BE2C (cell line): ENCODE measurements at regions not wholly inside any gene's neighbourhood (a gene's known extent, or its start where the extent isn't known, plus 50 kb on each side); places are given as distances from the start of the nearest gene placed in this dataset.

Experiments used
- DNase-seq: peaks from one replicate; pipeline ENCODE4 v3.0.0-alpha.2; 2020
- H3K27me3 ChIP-seq: fragments of 250-450 bp; sonication (Bioruptor Pico); 2 replicates; pipeline ENCODE4 v1.5.1; 2020; ENCODE audit warnings: mild to moderate bottlenecking
- H3K36me3 ChIP-seq: fragments of 250-450 bp; sonication (Bioruptor Pico); 2 replicates; pipeline ENCODE4 v1.5.1; 2020; ENCODE audit warnings: mild to moderate bottlenecking
- H3K4me1 ChIP-seq: fragments of 250-450 bp; sonication (Bioruptor Pico); 2 replicates; pipeline ENCODE4 v1.5.1; 2020
- H3K4me3 ChIP-seq: 2 replicates; pipeline ENCODE4 v1.5.1; 2011; ENCODE audit warnings: low read depth, low read length
- H3K9me3 ChIP-seq: fragments of 250-450 bp; sonication (Bioruptor Pico); 2 replicates; pipeline ENCODE4 v1.5.1; 2020
- CTCF ChIP-seq: IDR thresholded peaks from 2 replicates; pipeline ENCODE4 v1.5.1; 2012; ENCODE audit warnings: mild to moderate bottlenecking, low read depth, low read length

GRCh38 chr13:82905071-82905470 is 977.2 kb downstream of the SLITRK1 start:
- no peak for TF ChIP-seq CTCF
- no peaks in the 10 kb centered on the region for H3K36me3 ChIP-seq

DNA sequence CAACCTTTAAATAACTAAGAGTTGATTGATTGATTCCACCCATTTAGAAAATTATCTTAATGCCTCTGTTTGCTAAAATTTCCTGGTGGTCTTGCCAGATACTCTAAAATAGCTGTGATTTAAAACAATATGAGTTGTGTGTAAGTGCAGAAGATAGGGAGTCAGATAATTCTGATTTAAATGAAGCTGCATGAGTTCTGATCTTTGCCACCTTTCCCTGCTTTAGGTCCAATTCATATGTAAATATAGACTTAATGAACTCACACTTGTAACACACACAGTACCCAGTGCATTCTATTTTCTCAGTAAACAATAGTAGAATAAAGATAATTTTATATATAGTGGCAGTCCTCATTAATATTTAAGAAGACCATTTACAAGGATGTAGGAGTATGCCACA is 981.8 kb downstream of the SLITRK1 start:
- no peak for TF ChIP-seq CTCF
- H3K4me3 ChIP-seq: no peak overlapping the region
- DNase-seq: no peak
- no peaks in the 10 kb centered on the region for H3K27me3 ChIP-seq
- no peaks in the 10 kb centered on the region for H3K4me1 ChIP-seq
- no peaks in the 10 kb centered on the region for H3K36me3 ChIP-seq
- no peaks in the 10 kb centered on the region for H3K9me3 ChIP-seq

More at GRCh38 chr13:82905071-82905470, 977.2 kb downstream of the SLITRK1 start:
- Histone ChIP-seq H3K27me3 (no peaks in the 10 kb centered on the region), H3K4me3 (no peak overlapping the region), H3K4me1 (no peaks in the 10 kb centered on the region), H3K9me3 (no peaks in the 10 kb centered on the region)
- no peak for DNase-seq

DNA sequence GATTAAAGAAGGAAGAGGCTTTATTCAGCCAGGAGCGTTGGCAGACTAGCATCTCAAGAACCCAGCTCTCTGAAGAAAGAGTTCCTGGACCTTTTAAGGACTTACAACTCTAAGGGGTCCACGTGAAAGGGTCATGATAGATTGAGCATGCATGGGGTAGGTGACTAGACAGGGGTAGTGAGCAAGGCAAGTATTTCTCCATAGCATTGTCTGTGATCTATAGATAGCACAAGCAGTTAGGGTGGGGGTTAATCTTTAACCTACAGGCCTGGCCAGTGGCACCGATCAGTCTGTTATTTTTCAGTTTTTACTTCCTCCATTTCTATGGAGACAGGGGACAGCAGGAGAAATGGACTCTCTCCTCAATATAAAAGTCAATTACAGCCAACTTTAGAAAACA is 983.7 kb downstream of the SLITRK1 start:
- TF ChIP-seq CTCF: no peak
- H3K4me3 ChIP-seq: no peak overlapping the region
- no peak for DNase-seq

GRCh38 chr13:82879921-82880320 is 1002.4 kb downstream of the SLITRK1 start:
- no peaks in the 10 kb centered on the region for H3K27me3 ChIP-seq
- H3K4me3 ChIP-seq: no peak overlapping the region
- no peaks in the 10 kb centered on the region; the same call in 1 of the 2 replicates for H3K4me1 ChIP-seq
- H3K36me3 ChIP-seq: no peaks in the 10 kb centered on the region
- DNase-seq: no peak
- H3K9me3 ChIP-seq: no peaks in the 10 kb centered on the region
- no peak for TF ChIP-seq CTCF

More for the DNA sequence above, 983.7 kb downstream of the SLITRK1 start:
- H3K9me3 ChIP-seq: no peaks in the 10 kb centered on the region
- no peaks in the 10 kb centered on the region for H3K36me3 ChIP-seq
- no peaks in the 10 kb centered on the region for H3K27me3 ChIP-seq
- no peaks in the 10 kb centered on the region for H3K4me1 ChIP-seq

DNA sequence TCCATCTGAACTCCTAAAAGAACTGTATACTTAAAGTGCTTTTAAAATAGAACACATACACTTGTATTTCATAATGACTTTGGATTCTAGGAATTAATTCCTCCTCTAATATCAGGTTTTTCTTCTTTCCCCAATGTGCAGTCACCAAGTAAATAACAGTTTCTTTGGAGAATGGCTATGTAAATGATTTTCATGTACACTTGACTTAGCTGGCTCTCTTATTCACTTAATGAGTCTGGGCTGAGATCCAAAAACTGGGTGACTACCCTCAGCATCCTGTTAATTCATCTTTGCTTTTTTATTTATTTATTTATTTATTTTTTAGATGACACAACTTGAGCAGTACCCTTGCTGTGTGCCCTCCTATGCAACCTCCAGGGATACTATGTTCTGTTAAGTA is 1003.7 kb downstream of the SLITRK1 start:
- no peak for TF ChIP-seq CTCF
- no peaks in the 10 kb centered on the region for H3K27me3 ChIP-seq
- H3K9me3 ChIP-seq: no peaks in the 10 kb centered on the region
- H3K4me1 ChIP-seq: no peaks in the 10 kb centered on the region; the same call in 1 of the 2 replicates
- DNase-seq: no peak
- no peaks in the 10 kb centered on the region for H3K36me3 ChIP-seq
- no peak overlapping the region for H3K4me3 ChIP-seq

- no peaks in the 10 kb centered on the region for H3K36me3 ChIP-seq
- no peaks in the 10 kb centered on the region for H3K4me1 ChIP-seq
- TF ChIP-seq CTCF: no peak
- DNase-seq: no peak
- no peak overlapping the region for H3K4me3 ChIP-seq
- peaks cover 4% of the 10 kb centered on the region; the same call in 1 of the 2 replicates for H3K9me3 ChIP-seq
- no peaks in the 10 kb centered on the region for H3K27me3 ChIP-seq
Observed at GRCh38 chr13:82867284-82867683, 1015.0 kb downstream of the SLITRK1 start.
